ENCODE measurements at regions not wholly inside any gene's neighbourhood (a gene's known extent, or its start where the extent isn't known, plus 50 kb on each side); places are given as distances from the start of the nearest gene placed in this dataset.

GRCh38 chr2:18799397-18799796 is 210.0 kb upstream of the NT5C1B start:
- DNase-seq (ENCODE audit: insufficient read length, low spot score) (no peak), FAIRE-seq (no peak)
- TF ChIP-seq CTCF (IDR thresholded peaks at IDR 0.05; ENCODE audit: insufficient read depth, missing control alignments) = no peak

DNA sequence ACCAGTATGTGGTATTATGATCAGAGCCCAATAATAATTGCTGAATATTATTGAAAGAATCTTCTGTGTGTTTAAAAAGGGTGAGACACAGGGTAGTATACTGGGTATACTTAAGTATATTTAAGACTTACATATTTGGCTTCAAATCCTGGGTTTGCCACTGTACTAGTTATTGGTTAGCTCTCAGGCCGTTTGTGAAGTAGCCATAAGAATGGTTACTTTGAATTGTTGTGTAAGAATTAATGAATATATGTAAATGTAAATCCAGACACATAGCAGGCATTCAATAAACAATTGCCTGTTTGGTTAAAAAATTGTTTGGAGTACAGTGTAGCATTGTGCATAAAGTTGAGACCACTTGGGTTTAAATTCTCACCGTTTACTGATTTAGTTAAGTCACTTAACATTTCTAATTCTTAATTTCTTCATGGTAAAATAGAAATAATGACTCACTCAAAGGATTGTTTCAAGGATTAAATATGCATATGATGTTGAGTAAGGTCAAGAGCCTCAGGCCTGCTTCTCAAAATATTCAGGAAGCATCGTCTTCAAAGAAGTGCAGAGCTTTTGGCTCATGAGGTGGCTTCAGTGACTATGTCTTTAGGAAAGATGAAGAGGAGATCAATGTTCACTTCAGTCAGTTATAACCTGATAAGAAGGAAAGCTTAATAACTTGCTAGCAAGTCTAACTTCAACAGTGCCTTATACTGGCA is 207.9 kb upstream of the NT5C1B start:
- DNase-seq (ENCODE audit: insufficient read length, low spot score) (no peak), FAIRE-seq (no peak)
- TF ChIP-seq CTCF (IDR thresholded peaks at IDR 0.05; ENCODE audit: insufficient read depth, missing control alignments) = no peak

GRCh38 chr2:18795906-18796305 is 206.5 kb upstream of the NT5C1B start:
- DNase-seq (ENCODE audit: insufficient read length, low spot score) (no peak), FAIRE-seq (no peak)
- TF ChIP-seq CTCF (IDR thresholded peaks at IDR 0.05; ENCODE audit: insufficient read depth, missing control alignments) = no peak

GRCh38 chr2:18792684-18793083 is 203.3 kb upstream of the NT5C1B start:
- FAIRE-seq (no peak), DNase-seq (ENCODE audit: insufficient read length, low spot score) (no peak)
- TF ChIP-seq CTCF (IDR thresholded peaks at IDR 0.05; ENCODE audit: insufficient read depth, missing control alignments) = no peak

- FAIRE-seq (no peak), DNase-seq (ENCODE audit: insufficient read length, low spot score) (no peak)
- TF ChIP-seq CTCF (IDR thresholded peaks at IDR 0.05; ENCODE audit: insufficient read depth, missing control alignments) = no peak
These were observed 202.9 kb upstream of the NT5C1B start for GRCh38 chr2:18792226-18792629.

DNA sequence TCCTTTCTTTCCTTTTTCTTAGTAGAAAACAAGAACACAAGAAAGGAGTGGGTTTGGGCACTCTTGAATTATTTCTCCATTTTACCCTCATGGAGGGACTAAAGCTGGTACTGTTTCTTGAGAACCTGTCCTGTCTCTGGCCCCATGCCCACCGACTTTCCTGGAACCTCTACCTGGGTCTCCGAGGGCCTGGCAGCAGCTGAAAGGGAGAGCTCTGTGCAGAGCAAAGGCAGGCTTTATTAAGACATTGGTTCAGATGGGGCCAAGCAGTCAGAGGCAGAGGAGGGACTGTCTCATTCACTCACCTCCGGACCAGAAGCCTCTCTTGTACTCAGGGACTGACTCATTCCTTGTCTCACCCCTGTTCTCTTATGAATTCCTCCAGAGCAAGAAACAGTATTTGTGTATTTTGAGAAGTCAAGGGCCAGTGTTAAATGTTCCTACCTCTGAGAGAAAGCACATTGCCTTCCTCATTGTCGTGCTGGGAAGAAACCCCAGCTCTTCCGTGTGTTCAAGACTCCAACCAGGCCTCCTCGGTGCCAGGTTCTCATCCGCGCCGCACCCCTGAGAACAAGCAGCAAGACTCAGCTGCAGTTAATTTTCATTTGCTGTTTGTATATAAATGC is 201.9 kb upstream of the NT5C1B start:
- FAIRE-seq = no peak
- no peak for TF ChIP-seq CTCF (IDR thresholded peaks at IDR 0.05; ENCODE audit: insufficient read depth, missing control alignments)
- DNase-seq (ENCODE audit: insufficient read length, low spot score) = no peak

- no peak for TF ChIP-seq CTCF (IDR thresholded peaks at IDR 0.05; ENCODE audit: insufficient read depth, missing control alignments)
- DNase-seq (ENCODE audit: insufficient read length, low spot score) = no peak
- FAIRE-seq = no peak
These were observed 201.3 kb upstream of the NT5C1B start for GRCh38 chr2:18790509-18791171.

Data from D721Med (cell line).